Neuronal stem cell (in vitro differentiated cells): ENCODE measurements at regions not wholly inside any gene's neighbourhood (a gene's known extent, or its start where the extent isn't known, plus 50 kb on each side); places are given as distances from the start of the nearest gene placed in this dataset. TPM values are rescaled to one million over a fixed set of nuclear protein-coding genes. Genes with fewer than 3 reads are reported as not detected.

Source experiments
- DNase-seq: peaks from one replicate; pipeline ENCODE4 v3.0.0-alpha.2; 2013; ENCODE audit warnings: low spot score
- H2AFZ ChIP-seq: one replicate; pipeline ENCODE4 v1.6.1; 2013; ENCODE audit warnings: mild to moderate bottlenecking, low read length, inconsistent platforms
- H2AK5ac ChIP-seq: 2 replicates; pipeline ENCODE4 v1.6.1; 2013; ENCODE audit warnings: low read depth, mild to moderate bottlenecking, inconsistent platforms, low read length, moderate library complexity, mixed read lengths
- H2BK120ac ChIP-seq: 2 replicates; pipeline ENCODE4 v1.6.1; 2013; ENCODE audit warnings: low read depth, mild to moderate bottlenecking, inconsistent platforms, low read length, moderate library complexity, mixed read lengths
- H2BK12ac ChIP-seq: one replicate; pipeline ENCODE4 v1.6.1; 2013; ENCODE audit warnings: low read length, inconsistent platforms
- H2BK15ac ChIP-seq: 2 replicates; pipeline ENCODE4 v1.6.1; 2013; ENCODE audit warnings: mild to moderate bottlenecking, low read length, inconsistent platforms, mixed read lengths
- H2BK5ac ChIP-seq: one replicate; pipeline ENCODE4 v1.6.1; 2013; ENCODE audit warnings: inconsistent platforms, mild to moderate bottlenecking, low read length, moderate library complexity
- H3K14ac ChIP-seq: one replicate; pipeline ENCODE4 v1.6.1; 2013; ENCODE audit warnings: low read length, inconsistent platforms
- H3K18ac ChIP-seq: 2 replicates; pipeline ENCODE4 v1.6.1; 2013; ENCODE audit warnings: low read length, inconsistent platforms
- H3K23ac ChIP-seq: 2 replicates; pipeline ENCODE4 v1.6.1; 2013; ENCODE audit warnings: low read depth, mild to moderate bottlenecking, mixed read lengths, low read length, inconsistent platforms; ENCODE audit not compliant: poor library complexity
- H3K27ac ChIP-seq: replicated peaks from 3 replicates; pipeline ENCODE4 v1.5.1; 2013; ENCODE audit warnings: low read length, inconsistent platforms
- H3K27me3 ChIP-seq, 3 experiments: 2 replicates each; pipeline ENCODE4 v1.6.1; 2013; ENCODE audit warnings: low read length in 3 of 3, mild to moderate bottlenecking in 2 of 3, inconsistent platforms in 1 of 3, low read depth in 1 of 3, mixed read lengths in 1 of 3, moderate library complexity in 1 of 3; ENCODE audit not compliant: control insufficient read depth in 3 of 3, insufficient read depth in 3 of 3
- H3K36me3 ChIP-seq, 2 donors: replicated peaks in 1 of 2; 2 replicates each; pipeline ENCODE4 v1.6.1; 2013; ENCODE audit warnings: low read length in 2 of 2; ENCODE audit not compliant: control insufficient read depth in 2 of 2, insufficient read depth in 2 of 2
- H3K4ac ChIP-seq: 2 replicates; pipeline ENCODE4 v1.6.1; 2013; ENCODE audit warnings: inconsistent platforms, mild to moderate bottlenecking, low read length, moderate library complexity
- H3K4me1 ChIP-seq, 2 donors: 1 replicate in 1 of 2; 2 replicates in 1 of 2; pipeline ENCODE4 v1.6.1; 2013; ENCODE audit warnings: low read length in 2 of 2, low read depth in 1 of 2; ENCODE audit not compliant: control insufficient read depth in 2 of 2, insufficient read depth in 1 of 2
- H3K4me2 ChIP-seq: one replicate; pipeline ENCODE4 v1.6.1; 2013; ENCODE audit warnings: mild to moderate bottlenecking, low read length, inconsistent platforms; ENCODE audit not compliant: insufficient read depth, poor library complexity, severe bottlenecking
- H3K4me3 ChIP-seq, 2 donors: 2 replicates each; pipeline ENCODE4 v1.5.1; 2013; ENCODE audit warnings: low read length in 2 of 2, mild to moderate bottlenecking in 2 of 2, inconsistent platforms in 1 of 2, moderate library complexity in 1 of 2
- H3K79me1 ChIP-seq: one replicate; pipeline ENCODE4 v1.6.1; 2013; ENCODE audit warnings: low read depth, mild to moderate bottlenecking, inconsistent platforms, low read length, moderate library complexity
- H3K9ac ChIP-seq: one replicate; pipeline ENCODE4 v1.6.1; 2013; ENCODE audit warnings: mild to moderate bottlenecking, low read depth, low read length, inconsistent platforms; ENCODE audit not compliant: poor library complexity
- H3K9me3 ChIP-seq, 2 donors: replicated peaks in 1 of 2; 2 replicates each; pipeline versions ENCODE3 to v1.6.1; 2013; ENCODE audit warnings: low read length in 2 of 2, mild to moderate bottlenecking in 2 of 2, inconsistent platforms in 1 of 2, low read depth in 1 of 2, mixed read lengths in 1 of 2, moderate library complexity in 1 of 2; ENCODE audit not compliant: control insufficient read depth in 2 of 2, insufficient read depth in 1 of 2
- H4K8ac ChIP-seq: one replicate; pipeline ENCODE4 v1.6.1; 2013; ENCODE audit warnings: low read depth, mild to moderate bottlenecking, inconsistent platforms, low read length, moderate library complexity
- H4K91ac ChIP-seq: one replicate; pipeline ENCODE4 v1.6.1; 2013; ENCODE audit warnings: low read length, low read depth, mild to moderate bottlenecking, inconsistent platforms; ENCODE audit not compliant: poor library complexity
- WGBS, 2 donors: extraction: QIAGEN DNeasy Blood & Tissue Kit; methylation state at CpG; one replicate each; pipeline ENCODE4 v1.1.7; 2013; ENCODE audit warnings: missing lambda C conversion rate in 2 of 2, mixed read lengths in 1 of 2; ENCODE audit not compliant: insufficient read length in 2 of 2, insufficient replicate concordance in 1 of 2; ENCODE audit errors: extremely low coverage in 2 of 2; 5-methylcytosine and 5-hydroxymethylcytosine counted together
- small RNA-seq: library from polyadenylated mRNA; stranded (forward); fragments of <200 nt; extraction: miRNeasy Mini kit (QIAGEN cat#:217004); gene quantifications from one replicate; pipeline ENCODE3, GENCODE V24; 2013; ENCODE audit not compliant: insufficient read depth

- Histone ChIP-seq H3K4me2 (no peak overlapping the region), H2BK15ac (no peak overlapping the region), H3K36me3 (no peaks in the 10 kb centered on the region), H3K4ac (no peak overlapping the region), H3K79me1 (no peaks in the 10 kb centered on the region), H3K18ac (no peak overlapping the region), H3K27me3 (no peaks in the 10 kb centered on the region), H2AFZ (no peak overlapping the region), H3K4me1 (peaks cover 3 to 26% of the 10 kb centered on the region in 2 donors), H3K23ac (no peak overlapping the region), H2BK12ac (no peak overlapping the region), H4K8ac (no peak overlapping the region), H3K9ac (no peak overlapping the region), H4K91ac (no peak overlapping the region), H2BK120ac (no peak overlapping the region), H3K9me3 (peaks cover 0 to 3% of the 10 kb centered on the region in 2 donors), H2BK5ac (no peak overlapping the region), H3K14ac (no peak overlapping the region), H3K27ac (no peak overlapping the region), H2AK5ac (no peak overlapping the region), H3K4me3 (no peak overlapping the region)
- WGBS, 2 donors = no CpG with 5 or more reads among the region's 5 CpGs
- DNase-seq = no peak
Observed at GRCh38 chrX:15906041-15906943, 51.7 kb upstream of the AP1S2 start.

Small RNAs in the stretch of these regions (small RNA-seq; reads per million reads assigned to genes)
- gene RNU5F-7P = not detected
